Neural progenitor cell (in vitro differentiated cells): ENCODE measurements at regions not wholly inside any gene's neighbourhood (a gene's known extent, or its start where the extent isn't known, plus 50 kb on each side); places are given as distances from the start of the nearest gene placed in this dataset.

Experiments used
- EZH2 ChIP-seq: fragments of 200-600 bp; sonication (generic); IDR thresholded peaks from 2 replicates; pipeline ENCODE4 v1.6.1; 2017; ENCODE audit warnings: antibody characterized with exemption, mild to moderate bottlenecking, moderate library complexity
- EZH2phosphoT487 ChIP-seq: fragments of 200-600 bp; sonication (generic); IDR thresholded peaks from 2 replicates; pipeline ENCODE4 v1.6.1; 2017; ENCODE audit warnings: antibody characterized with exemption
- TF ChIP-seq, protein P1 (sequence below): fragments of 200-600 bp; sonication (generic); IDR thresholded peaks from 2 replicates; pipeline ENCODE4 v1.5.1; 2017; ENCODE audit warnings: antibody characterized with exemption, mild to moderate bottlenecking

DNA sequence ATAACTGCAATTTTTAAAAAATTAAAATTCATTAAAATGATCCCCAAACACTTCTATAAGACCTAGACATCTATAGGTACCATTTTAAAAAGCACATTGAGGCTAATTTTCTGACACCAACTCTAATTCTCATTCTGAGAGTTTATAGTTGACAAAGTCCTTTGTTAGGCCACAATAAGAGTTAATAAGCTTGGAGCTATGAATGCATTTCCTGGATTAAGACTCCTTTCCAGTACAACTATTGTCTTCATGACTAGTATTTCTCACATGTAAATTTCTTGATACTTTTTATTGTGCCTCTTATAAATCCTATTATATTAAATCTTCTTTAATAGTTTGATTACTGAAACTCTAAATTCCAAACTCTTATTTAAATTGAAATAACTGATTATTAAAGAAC, 340.8 kb downstream of the KLF12 start:
- TF ChIP-seq, protein P1, sequence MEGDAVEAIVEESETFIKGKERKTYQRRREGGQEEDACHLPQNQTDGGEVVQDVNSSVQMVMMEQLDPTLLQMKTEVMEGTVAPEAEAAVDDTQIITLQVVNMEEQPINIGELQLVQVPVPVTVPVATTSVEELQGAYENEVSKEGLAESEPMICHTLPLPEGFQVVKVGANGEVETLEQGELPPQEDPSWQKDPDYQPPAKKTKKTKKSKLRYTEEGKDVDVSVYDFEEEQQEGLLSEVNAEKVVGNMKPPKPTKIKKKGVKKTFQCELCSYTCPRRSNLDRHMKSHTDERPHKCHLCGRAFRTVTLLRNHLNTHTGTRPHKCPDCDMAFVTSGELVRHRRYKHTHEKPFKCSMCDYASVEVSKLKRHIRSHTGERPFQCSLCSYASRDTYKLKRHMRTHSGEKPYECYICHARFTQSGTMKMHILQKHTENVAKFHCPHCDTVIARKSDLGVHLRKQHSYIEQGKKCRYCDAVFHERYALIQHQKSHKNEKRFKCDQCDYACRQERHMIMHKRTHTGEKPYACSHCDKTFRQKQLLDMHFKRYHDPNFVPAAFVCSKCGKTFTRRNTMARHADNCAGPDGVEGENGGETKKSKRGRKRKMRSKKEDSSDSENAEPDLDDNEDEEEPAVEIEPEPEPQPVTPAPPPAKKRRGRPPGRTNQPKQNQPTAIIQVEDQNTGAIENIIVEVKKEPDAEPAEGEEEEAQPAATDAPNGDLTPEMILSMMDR = no peak
- TF ChIP-seq EZH2 (no peak), EZH2phosphoT487 (no peak)
